Testis (tissue), 2 donors: ENCODE measurements at regions not wholly inside any gene's neighbourhood (a gene's known extent, or its start where the extent isn't known, plus 50 kb on each side); places are given as distances from the start of the nearest gene placed in this dataset.

Experiments
- POLR2A ChIP-seq: fragments of 450-650 bp; IDR thresholded peaks from one replicate; pipeline ENCODE4 v1.6.1; 2017; ENCODE audit warnings: antibody characterized with exemption, mild to moderate bottlenecking, moderate library complexity
- TF ChIP-seq, protein P1 (sequence below), 3 experiments: fragments of 450-650 bp in 2 of 3; fragments of 200-600 bp in 1 of 3; sonication (generic) in 1 of 3; IDR thresholded peaks; one replicate each; pipeline ENCODE4 v1.5.1; 2016 to 2019; ENCODE audit warnings: antibody characterized with exemption in 3 of 3, mild to moderate bottlenecking in 2 of 3, moderate library complexity in 1 of 3

DNA sequence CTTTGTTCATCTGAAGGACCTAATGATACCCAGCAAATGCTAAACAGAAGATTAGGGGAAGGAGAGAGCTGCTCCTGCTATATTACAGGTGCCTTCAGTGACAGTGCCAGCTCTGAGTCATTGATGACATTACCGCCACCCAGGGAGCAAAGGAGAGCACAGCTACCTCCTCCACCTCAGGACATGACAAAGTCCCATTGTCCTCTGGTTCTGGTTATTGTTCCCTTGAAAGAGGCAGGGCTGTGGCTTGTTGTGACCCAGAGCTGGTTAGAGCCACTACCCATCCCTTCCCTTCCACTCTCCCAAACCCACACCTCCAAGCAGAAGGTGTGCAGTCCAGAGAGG is 363.5 kb upstream of the DUSP10 start:
- TF ChIP-seq, protein P1, sequence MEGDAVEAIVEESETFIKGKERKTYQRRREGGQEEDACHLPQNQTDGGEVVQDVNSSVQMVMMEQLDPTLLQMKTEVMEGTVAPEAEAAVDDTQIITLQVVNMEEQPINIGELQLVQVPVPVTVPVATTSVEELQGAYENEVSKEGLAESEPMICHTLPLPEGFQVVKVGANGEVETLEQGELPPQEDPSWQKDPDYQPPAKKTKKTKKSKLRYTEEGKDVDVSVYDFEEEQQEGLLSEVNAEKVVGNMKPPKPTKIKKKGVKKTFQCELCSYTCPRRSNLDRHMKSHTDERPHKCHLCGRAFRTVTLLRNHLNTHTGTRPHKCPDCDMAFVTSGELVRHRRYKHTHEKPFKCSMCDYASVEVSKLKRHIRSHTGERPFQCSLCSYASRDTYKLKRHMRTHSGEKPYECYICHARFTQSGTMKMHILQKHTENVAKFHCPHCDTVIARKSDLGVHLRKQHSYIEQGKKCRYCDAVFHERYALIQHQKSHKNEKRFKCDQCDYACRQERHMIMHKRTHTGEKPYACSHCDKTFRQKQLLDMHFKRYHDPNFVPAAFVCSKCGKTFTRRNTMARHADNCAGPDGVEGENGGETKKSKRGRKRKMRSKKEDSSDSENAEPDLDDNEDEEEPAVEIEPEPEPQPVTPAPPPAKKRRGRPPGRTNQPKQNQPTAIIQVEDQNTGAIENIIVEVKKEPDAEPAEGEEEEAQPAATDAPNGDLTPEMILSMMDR (IDR thresholded peaks at IDR 0.05): no peak
- TF ChIP-seq POLR2A: no peak
